GM12875 (cell line): ENCODE measurements at regions not wholly inside any gene's neighbourhood (a gene's known extent, or its start where the extent isn't known, plus 50 kb on each side); places are given as distances from the start of the nearest gene placed in this dataset.

ENCODE experiments used
- H3K4me3 ChIP-seq: one replicate; pipeline ENCODE4 v1.5.1; 2011; ENCODE audit warnings: low read depth, low read length, control low read depth
- CTCF ChIP-seq: IDR thresholded peaks from 2 replicates; pipeline ENCODE4 v1.5.1; 2011; ENCODE audit warnings: low read depth, mild to moderate bottlenecking, control low read depth, inconsistent platforms, low read length, moderate library complexity, borderline replicate concordance; ENCODE audit not compliant: insufficient read depth

GRCh38 chr3:117633207-117633606 is 923.6 kb downstream of the TUSC7 start:
- no peak overlapping the region for H3K4me3 ChIP-seq
- no peak for TF ChIP-seq CTCF

- H3K4me3 ChIP-seq, result no peak overlapping the region
- TF ChIP-seq CTCF, result no peak
These were observed 928.1 kb downstream of the TUSC7 start for GRCh38 chr3:117637666-117638065.

GRCh38 chr3:117644203-117644602 is 934.6 kb downstream of the TUSC7 start:
- H3K4me3 ChIP-seq, result no peak overlapping the region
- TF ChIP-seq CTCF, result no peak

- no peak overlapping the region for H3K4me3 ChIP-seq
- TF ChIP-seq CTCF, result no peak
These were observed 936.1 kb downstream of the TUSC7 start for GRCh38 chr3:117645561-117646242.

DNA sequence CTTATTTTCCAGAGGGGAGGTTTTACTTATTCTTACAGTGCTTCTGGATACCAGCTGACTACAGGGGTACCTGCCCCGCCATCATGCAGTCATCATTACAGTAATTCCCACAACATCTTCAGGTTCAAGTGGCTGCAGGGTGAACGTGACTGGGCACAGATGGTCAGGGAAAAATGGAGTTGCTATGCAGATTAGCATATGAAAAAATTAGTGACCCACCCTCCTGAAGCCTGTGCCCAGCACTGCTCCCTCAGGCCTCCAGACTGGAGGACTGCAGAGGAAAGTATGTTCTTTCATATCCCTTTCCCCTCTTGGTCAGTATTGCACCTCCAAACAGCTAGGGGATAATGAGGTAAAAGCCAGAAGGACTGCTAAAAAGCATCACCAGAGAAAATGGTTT is 937.9 kb downstream of the TUSC7 start:
- H3K4me3 ChIP-seq, result no peak overlapping the region
- no peak for TF ChIP-seq CTCF

GRCh38 chr3:117651246-117651645 is 941.7 kb downstream of the TUSC7 start:
- no peak for TF ChIP-seq CTCF

GRCh38 chr3:117656391-117656790 is 946.8 kb downstream of the TUSC7 start:
- no peak overlapping the region for H3K4me3 ChIP-seq
- no peak for TF ChIP-seq CTCF

More at GRCh38 chr3:117651246-117651645, 941.7 kb downstream of the TUSC7 start:
- no peak overlapping the region for H3K4me3 ChIP-seq
